ENCODE measurements at regions not wholly inside any gene's neighbourhood (a gene's known extent, or its start where the extent isn't known, plus 50 kb on each side); places are given as distances from the start of the nearest gene placed in this dataset.
A peak's percentile ranks its signal among the peaks of the same experiment; 100 is the strongest.
"Not testable (repeated sequence)": the region's sequence is repeated elsewhere in the genome, so short reads cannot be mapped to it uniquely, and the experiment has no call there.

- H3K27ac Mint-ChIP-seq; H3K36me3 Mint-ChIP-seq (ENCODE audit: insufficient read depth); H3K4me3 Mint-ChIP-seq; DNase-seq; H3K4me1 Mint-ChIP-seq (ENCODE audit: low read depth in 2 of 2); H3K9me3 Mint-ChIP-seq; H3K27me3 Mint-ChIP-seq; ATAC-seq (replicated peaks): not testable (repeated sequence)
Measured at GRCh38 chr2:111579500-111580134, 304.4 kb downstream of the ANAPC1 start.

- H3K4me3 Mint-ChIP-seq; H3K36me3 Mint-ChIP-seq (ENCODE audit: insufficient read depth); DNase-seq; H3K9me3 Mint-ChIP-seq; H3K27me3 Mint-ChIP-seq; ATAC-seq (replicated peaks); H3K27ac Mint-ChIP-seq; H3K4me1 Mint-ChIP-seq (ENCODE audit: low read depth in 2 of 2): not testable (repeated sequence)
Measured at GRCh38 chr2:111580616-111581015, 303.4 kb downstream of the ANAPC1 start.

GRCh38 chr2:111582090-111582489 lies 301.9 kb downstream of the ANAPC1 start:
- H3K4me1 Mint-ChIP-seq (ENCODE audit: low read depth in 2 of 2); ATAC-seq (replicated peaks); DNase-seq; H3K9me3 Mint-ChIP-seq; H3K36me3 Mint-ChIP-seq (ENCODE audit: insufficient read depth); H3K27ac Mint-ChIP-seq; H3K4me3 Mint-ChIP-seq; H3K27me3 Mint-ChIP-seq: not testable (repeated sequence)

GRCh38 chr2:111583480-111583879 lies 300.5 kb downstream of the ANAPC1 start:
- not testable (repeated sequence) for H3K4me3 Mint-ChIP-seq; ATAC-seq (replicated peaks); H3K36me3 Mint-ChIP-seq (ENCODE audit: insufficient read depth); H3K27me3 Mint-ChIP-seq; H3K4me1 Mint-ChIP-seq (ENCODE audit: low read depth in 2 of 2); H3K9me3 Mint-ChIP-seq; H3K27ac Mint-ChIP-seq; DNase-seq

- ATAC-seq (replicated peaks); H3K4me1 Mint-ChIP-seq (ENCODE audit: low read depth in 2 of 2); H3K27me3 Mint-ChIP-seq; H3K9me3 Mint-ChIP-seq; H3K36me3 Mint-ChIP-seq (ENCODE audit: insufficient read depth); DNase-seq; H3K4me3 Mint-ChIP-seq; H3K27ac Mint-ChIP-seq: not testable (repeated sequence)
Measured at GRCh38 chr2:111584540-111584939, 299.5 kb downstream of the ANAPC1 start.

GRCh38 chr2:111584950-111585349 lies 299.0 kb downstream of the ANAPC1 start:
- H3K27ac Mint-ChIP-seq; H3K4me3 Mint-ChIP-seq; ATAC-seq (replicated peaks); H3K36me3 Mint-ChIP-seq (ENCODE audit: insufficient read depth); H3K4me1 Mint-ChIP-seq (ENCODE audit: low read depth in 2 of 2); DNase-seq; H3K9me3 Mint-ChIP-seq; H3K27me3 Mint-ChIP-seq: not testable (repeated sequence)

- H3K27ac Mint-ChIP-seq; H3K27me3 Mint-ChIP-seq; H3K4me1 Mint-ChIP-seq (ENCODE audit: low read depth in 2 of 2); DNase-seq; H3K9me3 Mint-ChIP-seq; ATAC-seq (replicated peaks); H3K4me3 Mint-ChIP-seq; H3K36me3 Mint-ChIP-seq (ENCODE audit: insufficient read depth): not testable (repeated sequence)
Measured at GRCh38 chr2:111586014-111586413, 298.0 kb downstream of the ANAPC1 start.

GRCh38 chr2:111595072-111595471 lies 288.9 kb downstream of the ANAPC1 start:
- H3K27ac Mint-ChIP-seq; ATAC-seq (replicated peaks); H3K27me3 Mint-ChIP-seq; H3K9me3 Mint-ChIP-seq; DNase-seq; H3K36me3 Mint-ChIP-seq (ENCODE audit: insufficient read depth); H3K4me1 Mint-ChIP-seq (ENCODE audit: low read depth in 2 of 2); H3K4me3 Mint-ChIP-seq: not testable (repeated sequence)

GRCh38 chr2:111596808-111597705 lies 286.9 kb downstream of the ANAPC1 start:
- ATAC-seq (replicated peaks) = peak; percentile 29
- H3K4me3 Mint-ChIP-seq; H3K4me1 Mint-ChIP-seq (ENCODE audit: low read depth in 2 of 2); DNase-seq; H3K27me3 Mint-ChIP-seq; H3K27ac Mint-ChIP-seq; H3K36me3 Mint-ChIP-seq (ENCODE audit: insufficient read depth); H3K9me3 Mint-ChIP-seq: not testable (repeated sequence)

GRCh38 chr2:111598944-111599343 lies 285.0 kb downstream of the ANAPC1 start:
- not testable (repeated sequence) for ATAC-seq (replicated peaks); H3K36me3 Mint-ChIP-seq (ENCODE audit: insufficient read depth); H3K9me3 Mint-ChIP-seq; DNase-seq; H3K27me3 Mint-ChIP-seq; H3K27ac Mint-ChIP-seq; H3K4me3 Mint-ChIP-seq; H3K4me1 Mint-ChIP-seq (ENCODE audit: low read depth in 2 of 2)

- not testable (repeated sequence) for H3K9me3 Mint-ChIP-seq; H3K4me3 Mint-ChIP-seq; H3K27me3 Mint-ChIP-seq; H3K4me1 Mint-ChIP-seq (ENCODE audit: low read depth in 2 of 2); H3K27ac Mint-ChIP-seq; DNase-seq; H3K36me3 Mint-ChIP-seq (ENCODE audit: insufficient read depth); ATAC-seq (replicated peaks)
Measured at GRCh38 chr2:111602259-111602658, 281.7 kb downstream of the ANAPC1 start.

- not testable (repeated sequence) for H3K27ac Mint-ChIP-seq; DNase-seq; H3K36me3 Mint-ChIP-seq (ENCODE audit: insufficient read depth); H3K4me3 Mint-ChIP-seq; H3K27me3 Mint-ChIP-seq; H3K9me3 Mint-ChIP-seq; ATAC-seq (replicated peaks); H3K4me1 Mint-ChIP-seq (ENCODE audit: low read depth in 2 of 2)
Measured at GRCh38 chr2:111605798-111606197, 278.2 kb downstream of the ANAPC1 start.

- H3K4me3 Mint-ChIP-seq; H3K27ac Mint-ChIP-seq; H3K36me3 Mint-ChIP-seq (ENCODE audit: insufficient read depth); H3K4me1 Mint-ChIP-seq (ENCODE audit: low read depth in 2 of 2); H3K9me3 Mint-ChIP-seq; DNase-seq; ATAC-seq (replicated peaks); H3K27me3 Mint-ChIP-seq: not testable (repeated sequence)
Measured at GRCh38 chr2:111606632-111607031, 277.4 kb downstream of the ANAPC1 start.

- not testable (repeated sequence) for H3K9me3 Mint-ChIP-seq; H3K4me1 Mint-ChIP-seq (ENCODE audit: low read depth in 2 of 2); H3K27ac Mint-ChIP-seq; H3K4me3 Mint-ChIP-seq; ATAC-seq (replicated peaks); H3K27me3 Mint-ChIP-seq; H3K36me3 Mint-ChIP-seq (ENCODE audit: insufficient read depth); DNase-seq
Measured at GRCh38 chr2:111609146-111609844, 274.7 kb downstream of the ANAPC1 start.

All from effector memory CD8-positive, alpha-beta T cell (primary cell).